ENCODE measurements at regions not wholly inside any gene's neighbourhood (a gene's known extent, or its start where the extent isn't known, plus 50 kb on each side); places are given as distances from the start of the nearest gene placed in this dataset.
"Not testable (repeated sequence)": the region's sequence is repeated elsewhere in the genome, so short reads cannot be mapped to it uniquely, and the experiment has no call there.

GRCh38 chr5:106017243-106017857 lies 1653.4 kb downstream of the EFNA5 start:
- no peak for DNase-seq (ENCODE audit: low read depth in 2 of 2)

DNA sequence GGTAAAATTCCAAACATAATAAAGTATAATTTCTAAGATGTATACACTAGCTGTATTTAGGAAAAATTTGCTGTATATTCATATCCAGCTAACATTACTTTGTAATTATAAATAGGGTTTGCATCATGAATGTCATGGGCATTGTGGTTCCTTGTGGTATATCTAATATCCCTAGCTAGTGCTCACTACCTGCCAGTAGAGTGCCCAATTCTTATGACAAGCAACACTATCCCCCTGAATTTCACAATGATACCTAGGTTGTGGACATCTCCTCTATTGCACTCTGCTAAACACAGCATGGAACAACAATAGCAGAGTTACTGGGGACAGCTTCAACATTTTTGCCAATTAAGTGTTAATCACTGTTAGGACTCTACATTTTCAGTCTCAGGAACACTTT lies 1656.5 kb downstream of the EFNA5 start:
- no peak for DNase-seq (ENCODE audit: low read depth in 2 of 2)

DNA sequence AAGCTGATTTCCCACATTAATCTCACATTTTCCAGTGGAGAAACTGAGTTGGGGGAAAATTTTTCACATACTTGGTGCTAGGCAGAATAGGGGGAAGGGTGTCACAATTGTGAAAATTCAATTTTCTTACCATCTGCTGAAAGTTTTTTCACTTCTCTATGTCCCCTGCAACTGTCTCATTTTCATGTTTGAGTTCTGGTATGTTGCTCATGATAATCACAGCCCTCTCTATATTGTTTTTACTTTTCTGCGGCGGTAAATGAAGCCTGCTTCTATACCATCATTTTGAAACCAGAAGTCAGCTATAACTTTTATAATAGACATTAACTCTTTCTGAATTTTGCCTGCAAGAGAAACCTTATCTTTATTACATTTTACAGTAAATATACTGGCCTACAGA lies 1664.5 kb downstream of the EFNA5 start:
- DNase-seq (ENCODE audit: low read depth in 2 of 2): no peak

- DNase-seq (ENCODE audit: low read depth in 2 of 2): not testable (repeated sequence)
Measured at GRCh38 chr5:105998991-105999390, 1671.7 kb downstream of the EFNA5 start.

DNA sequence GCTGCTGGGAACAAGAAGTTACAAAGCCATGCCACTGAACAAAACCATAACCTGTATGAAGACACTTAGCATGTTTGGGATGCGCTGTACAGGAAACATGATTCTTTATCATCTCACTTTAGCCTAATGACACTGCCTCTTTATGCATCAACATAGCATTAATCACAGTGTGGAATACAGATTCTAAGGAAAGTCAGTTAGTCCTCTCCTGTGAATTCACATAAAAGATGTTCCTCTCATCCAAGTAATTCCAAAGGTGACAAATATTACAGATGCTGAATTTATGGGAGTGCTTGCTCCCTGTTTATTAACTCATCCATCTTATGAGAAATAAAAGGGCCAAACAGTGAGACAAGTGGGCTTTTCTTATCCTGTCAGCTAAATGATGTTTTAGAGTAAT lies 1677.7 kb downstream of the EFNA5 start:
- DNase-seq (ENCODE audit: low read depth in 2 of 2): no peak

DNA sequence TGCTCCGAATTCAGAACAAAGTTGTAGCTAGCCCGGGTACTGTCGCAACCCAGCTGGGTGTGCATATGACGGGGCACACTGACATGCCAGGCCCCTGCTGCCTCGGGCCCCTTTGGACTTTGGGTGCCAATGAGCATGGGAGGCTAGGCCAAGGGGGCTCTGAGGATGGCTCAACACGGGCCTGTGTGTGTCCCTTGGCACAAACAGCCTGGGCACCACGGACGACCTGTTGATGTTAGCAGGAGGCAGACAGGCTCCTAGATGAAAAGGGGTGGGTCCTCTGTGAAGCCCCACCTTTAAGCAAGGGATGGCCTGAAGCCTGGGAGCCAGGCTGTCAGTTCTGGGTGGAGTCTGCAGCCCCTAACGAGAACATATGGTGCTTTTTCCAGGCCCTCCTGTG lies 1688.2 kb downstream of the EFNA5 start:
- no peak for DNase-seq (ENCODE audit: low read depth in 2 of 2)

- no peak for DNase-seq (ENCODE audit: low read depth in 2 of 2)
Measured at GRCh38 chr5:105978011-105978410, 1692.7 kb downstream of the EFNA5 start.

GRCh38 chr5:105977163-105977562 lies 1693.6 kb downstream of the EFNA5 start:
- DNase-seq (ENCODE audit: low read depth in 2 of 2): no peak

DNA sequence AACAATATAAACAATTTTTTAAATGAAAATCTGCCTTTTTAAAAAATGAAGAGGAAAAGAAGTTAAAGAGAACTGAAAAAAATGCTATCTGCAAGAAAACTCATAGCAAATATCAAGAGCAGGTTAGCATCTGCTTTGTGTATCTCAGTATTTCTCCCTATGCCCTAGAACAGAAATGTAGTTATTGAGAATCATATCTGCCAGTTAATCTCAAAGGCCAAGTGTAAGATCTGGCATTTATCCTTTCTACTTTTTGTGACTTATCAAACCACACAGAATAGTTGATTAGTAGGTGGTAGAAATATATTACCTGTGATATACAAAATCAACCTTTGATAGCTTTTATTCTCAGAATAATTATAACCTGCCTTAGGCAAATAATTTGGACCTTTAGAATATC lies 1699.8 kb downstream of the EFNA5 start:
- no peak for DNase-seq (ENCODE audit: low read depth in 2 of 2)

DNA sequence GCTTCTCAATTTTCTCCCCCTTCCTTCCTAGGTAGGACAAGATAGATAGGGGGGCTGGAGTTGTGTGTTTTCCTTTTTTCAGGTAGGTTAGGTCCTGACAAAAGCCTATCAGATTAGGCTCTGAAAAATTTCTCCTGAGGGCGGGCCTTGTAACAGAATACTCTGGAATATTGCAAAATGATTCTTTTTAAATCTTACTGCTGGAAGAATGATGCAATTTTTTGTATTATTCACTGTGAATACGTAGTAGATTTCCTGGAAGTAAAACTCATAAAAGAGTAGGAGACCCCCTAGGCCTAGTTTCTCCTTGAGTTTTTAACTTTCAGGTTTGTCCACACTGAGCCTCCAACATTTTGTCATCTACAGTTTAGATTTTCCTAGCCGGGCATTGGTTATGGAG lies 1701.8 kb downstream of the EFNA5 start:
- no peak for DNase-seq (ENCODE audit: low read depth in 2 of 2)

GRCh38 chr5:105963696-105964255 lies 1707.0 kb downstream of the EFNA5 start:
- DNase-seq (ENCODE audit: low read depth in 2 of 2): no peak

- DNase-seq (ENCODE audit: low read depth in 2 of 2): no peak
Measured at GRCh38 chr5:105961572-105961971, 1709.2 kb downstream of the EFNA5 start.

GRCh38 chr5:105956456-105957196 lies 1714.1 kb downstream of the EFNA5 start:
- DNase-seq (ENCODE audit: low read depth in 2 of 2): no peak

GRCh38 chr5:105954341-105954740 lies 1716.4 kb downstream of the EFNA5 start:
- DNase-seq (ENCODE audit: low read depth in 2 of 2): no peak

GRCh38 chr5:105953616-105954015 lies 1717.1 kb downstream of the EFNA5 start:
- no peak for DNase-seq (ENCODE audit: low read depth in 2 of 2)

DNA sequence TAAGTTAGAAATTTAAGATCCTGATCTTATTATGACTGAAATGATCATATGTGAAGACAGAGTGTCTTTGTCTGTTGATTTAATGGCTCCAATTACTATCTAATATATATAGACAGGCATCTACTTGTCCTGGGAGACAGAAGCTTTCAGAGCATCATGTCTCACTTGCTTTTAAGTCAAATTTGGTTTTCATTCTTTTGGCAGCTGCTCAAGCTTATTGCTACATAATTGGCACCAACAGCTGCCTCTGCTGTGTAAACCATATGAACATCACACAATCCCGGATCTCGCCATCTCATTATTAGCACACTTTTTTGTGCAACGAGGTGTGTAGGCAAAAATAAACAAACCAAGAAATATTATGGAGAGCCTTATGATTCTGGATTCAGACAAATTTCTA lies 1717.9 kb downstream of the EFNA5 start:
- DNase-seq (ENCODE audit: low read depth in 2 of 2): no peak

GRCh38 chr5:105947461-105947860 lies 1723.3 kb downstream of the EFNA5 start:
- DNase-seq (ENCODE audit: low read depth in 2 of 2): no peak

GRCh38 chr5:105945203-105945972 lies 1725.3 kb downstream of the EFNA5 start:
- DNase-seq (ENCODE audit: low read depth in 2 of 2): no peak

GRCh38 chr5:105940181-105940580 lies 1730.6 kb downstream of the EFNA5 start:
- DNase-seq (ENCODE audit: low read depth in 2 of 2): no peak

GRCh38 chr5:105934171-105934570 lies 1736.6 kb downstream of the EFNA5 start:
- DNase-seq (ENCODE audit: low read depth in 2 of 2): no peak

- no peak for DNase-seq (ENCODE audit: low read depth in 2 of 2)
Measured at GRCh38 chr5:105931881-105932421, 1738.8 kb downstream of the EFNA5 start.

DNA sequence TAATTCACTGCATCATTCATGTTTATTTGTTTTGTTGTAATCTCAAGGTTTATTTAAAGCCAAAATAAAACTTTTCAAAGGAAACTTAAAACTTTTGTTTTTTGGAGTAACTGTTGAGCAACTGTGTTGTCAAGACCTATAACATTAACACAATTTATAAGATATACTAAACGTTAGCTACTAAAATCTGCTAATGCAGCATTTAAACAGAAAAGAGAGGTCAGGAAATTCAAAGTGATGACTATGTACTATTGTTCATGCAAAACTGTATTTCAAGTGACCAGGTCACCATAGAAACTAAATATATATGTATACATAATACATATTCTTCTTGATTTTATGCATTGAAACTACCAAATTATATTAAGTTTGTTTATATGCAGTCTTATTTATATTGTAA lies 1740.9 kb downstream of the EFNA5 start:
- no peak for DNase-seq (ENCODE audit: low read depth in 2 of 2)

All from stimulated activated CD4-positive, alpha-beta T cell treated with anti-CD3 and anti-CD28 coated beads, Interleukin-12 subunit alpha, Interleukin-12 subunit beta, amount 100 ng/mL, for 24 hours (primary cell).